ENCODE measurements at regions not wholly inside any gene's neighbourhood (a gene's known extent, or its start where the extent isn't known, plus 50 kb on each side); places are given as distances from the start of the nearest gene placed in this dataset.

DNA sequence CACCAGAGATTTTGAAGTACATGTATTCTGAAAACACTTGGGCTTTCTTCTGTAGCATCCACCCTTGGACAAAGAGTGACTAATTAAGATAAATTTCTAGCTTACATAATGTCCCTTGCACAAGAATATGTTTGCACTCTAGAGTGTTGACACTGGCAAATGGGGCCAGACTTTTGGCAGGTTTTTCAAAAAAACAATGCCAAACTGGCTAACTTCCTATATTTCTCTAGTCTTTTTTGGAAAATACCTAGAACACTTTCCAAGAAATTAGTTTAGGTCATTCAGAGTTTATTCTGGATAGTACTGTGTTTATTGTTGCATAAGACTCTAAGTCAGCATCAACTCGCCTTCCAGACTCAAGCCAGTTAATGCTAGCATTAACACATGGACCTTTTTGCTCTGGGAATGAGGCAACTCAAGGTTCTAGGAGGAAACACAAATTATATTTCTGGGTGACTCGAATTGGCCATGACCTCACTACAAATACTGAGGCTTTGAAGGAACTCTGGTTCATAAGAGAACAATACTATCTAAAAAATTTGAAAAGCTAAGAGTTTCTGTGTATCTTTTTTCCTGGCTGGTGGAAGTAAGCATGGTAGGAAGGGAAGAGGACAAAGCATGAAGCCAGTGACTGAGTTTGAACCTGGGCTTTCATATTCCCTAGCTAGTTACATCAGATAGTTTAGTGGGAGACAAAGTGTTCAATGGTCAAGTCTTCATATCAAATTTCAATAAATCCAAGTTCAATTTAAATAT, 101.6 kb downstream of the NREP start:
- Mint-ChIP-seq H3K27me3 (ENCODE audit: insufficient read depth, low read depth) (peaks cover 2% of the 10 kb centered on the region), H3K9me3 (peaks cover 8% of the 10 kb centered on the region), H3K27ac (no peak overlapping the region), H3K36me3 (peaks cover 2% of the 10 kb centered on the region), H3K4me1 (no peaks in the 10 kb centered on the region), H3K4me3 (no peak overlapping the region)
- Histone ChIP-seq H3K79me2 (ENCODE audit: low read depth) (no peaks in the 10 kb centered on the region), H3K4me1 (no peaks in the 10 kb centered on the region), H3K4me2 (no peak overlapping the region), H3K9me3 (ENCODE audit: low read depth) (no peaks in the 10 kb centered on the region), H3K36me3 (no peaks in the 10 kb centered on the region), H3K27me3 (no peaks in the 10 kb centered on the region), H3K9ac (no peak overlapping the region), H3K27ac (no peak overlapping the region), H3K4me3 (no peak overlapping the region), H3F3A (ENCODE audit: low read depth) (no peaks in the 10 kb centered on the region), H4K20me1 (ENCODE audit: low read depth) (no peaks in the 10 kb centered on the region), H2AFZ (replicated peaks) (no peak overlapping the region)
- no peak for DNase-seq (ENCODE audit: low spot score)
- no peak for TF ChIP-seq EZH2phosphoT487 (IDR thresholded peaks at IDR 0.05)
- TF ChIP-seq, protein P1, sequence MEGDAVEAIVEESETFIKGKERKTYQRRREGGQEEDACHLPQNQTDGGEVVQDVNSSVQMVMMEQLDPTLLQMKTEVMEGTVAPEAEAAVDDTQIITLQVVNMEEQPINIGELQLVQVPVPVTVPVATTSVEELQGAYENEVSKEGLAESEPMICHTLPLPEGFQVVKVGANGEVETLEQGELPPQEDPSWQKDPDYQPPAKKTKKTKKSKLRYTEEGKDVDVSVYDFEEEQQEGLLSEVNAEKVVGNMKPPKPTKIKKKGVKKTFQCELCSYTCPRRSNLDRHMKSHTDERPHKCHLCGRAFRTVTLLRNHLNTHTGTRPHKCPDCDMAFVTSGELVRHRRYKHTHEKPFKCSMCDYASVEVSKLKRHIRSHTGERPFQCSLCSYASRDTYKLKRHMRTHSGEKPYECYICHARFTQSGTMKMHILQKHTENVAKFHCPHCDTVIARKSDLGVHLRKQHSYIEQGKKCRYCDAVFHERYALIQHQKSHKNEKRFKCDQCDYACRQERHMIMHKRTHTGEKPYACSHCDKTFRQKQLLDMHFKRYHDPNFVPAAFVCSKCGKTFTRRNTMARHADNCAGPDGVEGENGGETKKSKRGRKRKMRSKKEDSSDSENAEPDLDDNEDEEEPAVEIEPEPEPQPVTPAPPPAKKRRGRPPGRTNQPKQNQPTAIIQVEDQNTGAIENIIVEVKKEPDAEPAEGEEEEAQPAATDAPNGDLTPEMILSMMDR (IDR thresholded peaks at IDR 0.05), result no peak

DNA sequence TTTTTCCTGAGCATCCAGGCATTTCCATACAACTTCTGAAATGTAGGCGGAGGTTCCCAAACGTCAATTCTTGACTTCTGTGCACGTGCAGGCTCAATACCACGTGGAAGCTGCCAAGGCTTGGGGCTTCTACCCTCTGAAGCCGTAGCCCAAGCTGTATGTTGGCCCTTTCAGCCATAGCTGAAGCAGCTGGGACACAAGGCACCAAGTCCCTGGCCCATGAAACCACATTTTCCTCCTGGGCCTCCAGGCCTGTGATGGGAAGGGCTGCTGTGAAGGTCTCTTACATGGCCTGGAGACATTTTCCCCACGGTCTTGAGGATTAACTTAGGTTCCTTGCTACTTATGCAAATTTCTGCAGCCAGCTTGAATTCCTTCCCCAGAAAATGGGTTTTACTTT, 103.6 kb downstream of the NREP start:
- Histone ChIP-seq H3K79me2 (ENCODE audit: low read depth) (no peaks in the 10 kb centered on the region), H3K36me3 (no peaks in the 10 kb centered on the region), H3K9ac (no peak overlapping the region), H3K4me3 (no peak overlapping the region), H3K9me3 (ENCODE audit: low read depth) (no peaks in the 10 kb centered on the region), H3K4me2 (no peak overlapping the region), H3K4me1 (no peaks in the 10 kb centered on the region), H3F3A (ENCODE audit: low read depth) (no peaks in the 10 kb centered on the region), H4K20me1 (ENCODE audit: low read depth) (no peaks in the 10 kb centered on the region), H3K27ac (no peak overlapping the region), H3K27me3 (no peaks in the 10 kb centered on the region), H2AFZ (replicated peaks) (no peak overlapping the region)
- Mint-ChIP-seq H3K27me3 (ENCODE audit: insufficient read depth, low read depth) (no peaks in the 10 kb centered on the region), H3K27ac (no peak overlapping the region), H3K4me1 (no peaks in the 10 kb centered on the region), H3K4me3 (no peak overlapping the region), H3K36me3 (no peaks in the 10 kb centered on the region), H3K9me3 (no peaks in the 10 kb centered on the region)
- TF ChIP-seq, protein P1 (IDR thresholded peaks at IDR 0.05), result no peak
- TF ChIP-seq EZH2 (IDR thresholded peaks at IDR 0.05), result no peak
- no peak for TF ChIP-seq EZH2phosphoT487 (IDR thresholded peaks at IDR 0.05)
- DNase-seq (ENCODE audit: low spot score), result no peak

DNA sequence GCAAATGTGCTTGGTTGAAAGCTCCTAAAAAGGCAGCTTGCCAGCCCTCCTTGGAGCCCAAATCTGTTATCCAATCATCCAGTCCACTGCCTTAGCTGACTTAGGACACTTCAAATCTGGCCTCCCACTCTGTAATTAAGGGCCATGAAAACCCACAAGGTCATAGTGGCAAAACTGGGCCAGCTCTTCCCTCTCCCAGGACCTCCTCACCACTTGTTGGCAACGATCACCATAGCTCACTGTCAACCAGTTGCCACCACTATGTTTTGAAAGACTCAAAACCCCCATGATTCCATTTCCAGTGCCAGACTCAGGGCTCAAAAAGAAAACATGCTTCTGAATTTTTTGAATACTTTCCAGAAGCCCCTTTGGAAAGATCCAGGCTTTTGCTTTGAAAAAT, 107.5 kb downstream of the NREP start:
- TF ChIP-seq EZH2phosphoT487 (IDR thresholded peaks at IDR 0.05) (no peak), EZH2 (IDR thresholded peaks at IDR 0.05) (no peak)
- TF ChIP-seq, protein P1 (IDR thresholded peaks at IDR 0.05), result no peak
- no peaks in the 10 kb centered on the region for H3K27me3 Mint-ChIP-seq (ENCODE audit: insufficient read depth, low read depth)

More for the DNA sequence above, 107.5 kb downstream of the NREP start:
- no peaks in the 10 kb centered on the region for H3K4me1 ChIP-seq
- H3K4me3 ChIP-seq, result no peak overlapping the region
- H4K20me1 ChIP-seq (ENCODE audit: low read depth), result no peaks in the 10 kb centered on the region
- no peaks in the 10 kb centered on the region for H3K79me2 ChIP-seq (ENCODE audit: low read depth)
- H2AFZ ChIP-seq (replicated peaks), result no peak overlapping the region
- H3K4me1 Mint-ChIP-seq, result no peaks in the 10 kb centered on the region
- no peak overlapping the region for H3K4me3 Mint-ChIP-seq
- no peak overlapping the region for H3K27ac Mint-ChIP-seq
- no peaks in the 10 kb centered on the region for H3K9me3 ChIP-seq (ENCODE audit: low read depth)
- no peaks in the 10 kb centered on the region for H3K27me3 ChIP-seq
- no peaks in the 10 kb centered on the region for H3F3A ChIP-seq (ENCODE audit: low read depth)
- no peak overlapping the region for H3K9ac ChIP-seq
- H3K4me2 ChIP-seq, result no peak overlapping the region
- DNase-seq (ENCODE audit: low spot score), result no peak
- H3K36me3 Mint-ChIP-seq, result no peaks in the 10 kb centered on the region
- H3K36me3 ChIP-seq, result no peaks in the 10 kb centered on the region
- H3K9me3 Mint-ChIP-seq, result no peaks in the 10 kb centered on the region
- H3K27ac ChIP-seq, result no peak overlapping the region
